Testis (tissue), 2 donors: ENCODE measurements at regions not wholly inside any gene's neighbourhood (a gene's known extent, or its start where the extent isn't known, plus 50 kb on each side); places are given as distances from the start of the nearest gene placed in this dataset.

Experiments used
- small RNA-seq, 2 donors: library from RNA; depleted of rRNA; stranded (forward); fragments of <200 nt; gene quantifications; one replicate each; pipeline ENCODE3, GENCODE V24; 2016

Small RNA genes in the stretch of these regions (small RNA-seq; reads per million reads assigned to genes)
- 0 reads per million in 2 donors for gene RNU6-505P
